ENCODE measurements at regions not wholly inside any gene's neighbourhood (a gene's known extent, or its start where the extent isn't known, plus 50 kb on each side); places are given as distances from the start of the nearest gene placed in this dataset.

DNA sequence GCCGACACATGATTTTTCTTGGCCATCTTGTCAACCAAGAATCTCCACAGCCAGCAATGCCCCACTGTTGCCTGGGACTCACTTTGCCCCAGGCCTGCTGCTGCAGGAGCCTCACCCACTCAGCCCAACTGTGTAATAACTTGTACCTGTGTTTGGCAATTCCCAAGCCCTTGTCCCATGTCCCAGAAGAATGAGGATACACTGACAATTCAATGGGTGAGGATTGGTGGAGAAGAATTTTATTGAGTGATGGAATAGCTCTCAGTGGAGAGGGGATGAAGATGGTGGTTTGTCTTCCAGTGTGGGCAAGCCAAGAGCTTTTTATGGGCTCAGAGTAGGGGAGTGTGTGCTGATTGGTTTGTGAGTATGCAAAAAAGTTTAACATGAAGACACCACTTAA is 861.9 kb downstream of the TFAP2A start:
- no peak for TF ChIP-seq CTCF (IDR thresholded peaks at IDR 0.05)
- no peak for TF ChIP-seq POLR2A (IDR thresholded peaks at IDR 0.05)
